GM04504 (cell line): ENCODE measurements at regions not wholly inside any gene's neighbourhood (a gene's known extent, or its start where the extent isn't known, plus 50 kb on each side); places are given as distances from the start of the nearest gene placed in this dataset.
"Not testable (repeated sequence)": the region's sequence is repeated elsewhere in the genome, so short reads cannot be mapped to it uniquely, and the experiment has no call there.

ENCODE experiments used
- DNase-seq: peaks from one replicate; pipeline ENCODE4 v3.0.0-alpha.2; 2012; ENCODE audit warnings: low read depth

DNA sequence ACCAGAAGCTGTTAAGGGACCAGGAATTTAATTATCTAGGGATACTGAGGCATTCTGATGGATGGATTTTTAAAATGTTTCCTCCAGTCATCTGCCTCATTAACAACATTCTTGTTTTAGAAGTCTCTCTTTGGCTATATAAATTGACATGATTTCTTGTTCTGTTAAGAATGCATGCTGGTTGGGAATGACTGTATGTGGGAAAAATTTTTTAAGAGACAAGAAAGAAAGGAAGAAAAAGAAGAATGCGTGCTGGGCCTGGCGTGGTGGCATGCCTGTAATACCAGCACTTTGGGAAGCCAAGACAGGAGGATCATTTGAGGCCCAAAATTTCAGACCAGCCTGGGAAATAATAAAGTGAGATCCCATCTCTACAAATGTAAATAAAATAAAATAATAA, 203.6 kb downstream of the GJA1 start:
- no peak for DNase-seq

DNA sequence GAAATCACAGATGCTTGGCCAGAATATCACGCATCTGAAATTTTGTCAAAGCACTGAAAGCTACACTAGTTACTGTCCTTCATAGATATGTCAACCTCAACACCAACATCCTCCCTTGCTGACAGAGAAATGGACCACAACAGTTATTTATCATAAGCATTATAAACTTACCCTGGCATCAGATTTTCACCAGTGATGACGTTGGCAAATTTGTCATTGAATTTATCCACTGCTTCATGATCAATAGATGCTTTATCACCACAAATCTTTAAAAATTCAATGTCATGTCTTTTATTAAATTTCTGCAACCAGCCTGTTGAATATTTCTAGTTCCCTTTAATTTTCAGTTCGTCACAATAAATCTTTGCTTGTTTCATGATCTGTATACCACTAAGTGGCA, 205.7 kb downstream of the GJA1 start:
- DNase-seq: no peak

GRCh38 chr6:121645100-121645745, 209.8 kb downstream of the GJA1 start:
- DNase-seq: no peak

GRCh38 chr6:121647905-121648304, 212.5 kb downstream of the GJA1 start:
- no peak for DNase-seq

- DNase-seq: no peak
Observed at GRCh38 chr6:121649951-121650350, 214.5 kb downstream of the GJA1 start.

DNA sequence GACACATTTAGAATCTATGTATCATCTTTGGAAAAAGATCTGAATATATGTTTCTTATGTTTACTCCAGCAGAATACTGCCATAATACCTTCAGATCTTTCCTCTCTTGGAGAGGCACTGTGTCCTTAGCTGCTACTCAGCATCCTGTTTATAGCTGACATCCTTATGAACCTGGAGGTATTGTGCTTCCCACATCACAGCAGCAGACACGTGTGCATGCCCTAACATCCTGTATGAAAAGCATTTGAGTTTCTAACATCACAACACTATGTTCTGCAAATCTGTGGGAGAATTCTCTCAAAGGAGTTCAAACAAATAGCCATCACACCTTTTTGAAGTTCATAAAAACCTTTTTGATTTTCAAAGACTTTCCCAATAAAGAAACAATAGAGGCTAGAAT, 216.0 kb downstream of the GJA1 start:
- no peak for DNase-seq

- DNase-seq: no peak
Observed at GRCh38 chr6:121652223-121652622, 216.8 kb downstream of the GJA1 start.

- DNase-seq: peak; percentile 75
Observed at GRCh38 chr6:121652726-121653623, 217.5 kb downstream of the GJA1 start.

- no peak for DNase-seq
Observed at GRCh38 chr6:121653624-121654008, 218.2 kb downstream of the GJA1 start.

DNA sequence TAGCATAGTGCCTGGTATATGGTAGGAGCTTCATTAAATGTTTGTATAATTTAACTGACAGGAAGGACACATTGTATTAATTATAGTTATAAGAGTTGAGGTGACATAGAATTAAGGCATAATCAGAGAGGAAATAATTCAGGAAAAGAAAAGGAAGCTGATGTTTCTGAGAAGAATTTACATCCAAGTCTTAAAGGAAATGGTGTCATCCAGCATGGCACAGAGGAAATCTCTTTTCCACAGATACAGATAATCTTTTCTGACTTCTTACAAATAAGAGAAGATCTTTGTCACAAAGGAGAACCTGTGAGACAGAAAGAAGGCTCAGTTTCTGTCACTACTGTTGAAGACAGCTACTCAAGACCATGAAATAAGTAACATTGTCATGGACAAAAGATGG, 222.5 kb downstream of the GJA1 start:
- DNase-seq: no peak

GRCh38 chr6:121660277-121660676, 224.8 kb downstream of the GJA1 start:
- no peak for DNase-seq

DNA sequence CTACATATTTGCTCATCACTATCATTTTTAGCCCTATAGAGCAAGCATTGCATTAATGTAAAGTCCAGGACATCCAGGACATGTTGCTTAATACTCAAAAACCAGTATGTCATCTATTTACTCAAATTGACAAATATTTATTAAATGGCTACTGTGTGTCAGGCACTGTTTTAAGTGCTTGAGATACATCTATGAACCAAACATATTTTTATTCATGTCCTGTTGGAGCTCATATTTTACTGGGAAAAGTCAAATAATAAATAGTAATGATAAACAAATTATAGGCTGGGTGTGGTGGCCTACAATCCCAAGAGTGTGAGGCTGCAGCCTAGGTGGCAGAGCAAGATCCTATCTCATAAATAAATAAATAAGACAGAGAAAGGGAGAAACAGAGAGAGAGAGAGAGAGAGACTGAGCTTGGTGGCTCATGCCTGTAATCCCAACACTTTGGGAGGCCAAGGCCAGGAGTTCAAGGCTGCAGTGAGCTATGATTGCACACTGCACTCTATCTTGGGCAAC, 227.9 kb downstream of the GJA1 start:
- DNase-seq: no peak

- no peak for DNase-seq
Observed at GRCh38 chr6:121664158-121664557, 228.7 kb downstream of the GJA1 start.

- peak; percentile 44 for DNase-seq
Observed at GRCh38 chr6:121666814-121667213, 231.4 kb downstream of the GJA1 start.

GRCh38 chr6:121668259-121668658, 232.8 kb downstream of the GJA1 start:
- DNase-seq: no peak

- no peak for DNase-seq
Observed at GRCh38 chr6:121670511-121670910, 235.1 kb downstream of the GJA1 start.

DNA sequence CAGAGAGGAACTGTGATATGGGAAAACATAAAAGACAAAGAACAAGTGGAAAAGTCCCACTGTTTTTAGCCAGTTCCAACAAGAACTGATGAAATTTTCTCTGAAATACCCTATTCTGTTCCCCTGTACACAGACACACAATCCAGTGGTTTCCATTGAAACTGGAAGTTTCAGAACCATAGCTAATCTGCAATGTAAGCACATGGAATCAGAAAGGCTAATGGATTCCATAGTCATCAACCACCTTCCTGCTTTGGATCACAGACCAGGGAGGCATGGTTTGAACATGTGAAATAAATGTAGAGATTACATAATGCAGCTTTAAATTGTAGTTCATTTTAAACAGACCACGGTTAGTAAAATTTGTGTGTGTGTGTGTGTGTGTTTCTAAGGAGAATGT, 242.1 kb downstream of the GJA1 start:
- DNase-seq: no peak

DNA sequence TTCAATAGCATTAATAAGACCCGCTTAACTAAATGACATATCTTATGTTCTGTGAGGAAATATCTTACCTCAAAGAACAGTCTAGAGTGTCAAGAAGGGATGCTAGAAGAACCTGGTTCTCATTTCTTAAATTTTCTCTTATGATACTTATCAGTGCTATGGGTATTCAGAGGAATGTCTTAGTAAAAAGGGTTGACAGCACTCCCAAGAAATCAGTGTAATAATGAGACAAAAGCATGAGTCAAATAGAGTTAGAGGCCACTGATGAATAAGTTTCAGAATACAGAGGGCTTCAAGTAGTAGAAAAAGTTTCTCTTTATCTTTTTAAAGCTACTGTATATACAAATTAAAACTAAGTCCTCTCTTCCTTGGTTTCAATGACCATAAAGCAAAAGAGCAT, 242.8 kb downstream of the GJA1 start:
- no peak for DNase-seq

- DNase-seq: no peak
Observed at GRCh38 chr6:121680058-121680457, 244.6 kb downstream of the GJA1 start.

- DNase-seq: no peak
Observed at GRCh38 chr6:121682666-121683065, 247.2 kb downstream of the GJA1 start.

DNA sequence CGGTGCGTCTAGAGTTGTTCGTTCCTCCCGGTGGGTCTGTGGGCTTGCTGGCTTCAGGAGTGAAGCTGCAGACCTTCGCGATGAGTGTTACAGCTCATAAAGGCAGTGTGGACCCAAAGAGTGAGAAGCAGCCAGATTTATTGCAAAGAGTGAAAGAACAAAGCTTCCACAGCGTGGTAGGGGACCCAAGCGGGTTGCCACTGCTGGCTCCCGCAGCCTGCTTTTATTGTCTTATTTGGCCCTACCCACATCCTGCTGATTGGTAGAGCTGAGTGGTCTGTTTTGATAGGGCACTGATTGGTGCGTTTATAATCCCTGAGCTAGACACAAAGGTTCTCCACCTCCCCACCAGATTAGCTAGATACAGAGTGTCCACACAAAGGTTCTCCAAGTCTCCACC, 250.4 kb downstream of the GJA1 start:
- not testable (repeated sequence) for DNase-seq

DNA sequence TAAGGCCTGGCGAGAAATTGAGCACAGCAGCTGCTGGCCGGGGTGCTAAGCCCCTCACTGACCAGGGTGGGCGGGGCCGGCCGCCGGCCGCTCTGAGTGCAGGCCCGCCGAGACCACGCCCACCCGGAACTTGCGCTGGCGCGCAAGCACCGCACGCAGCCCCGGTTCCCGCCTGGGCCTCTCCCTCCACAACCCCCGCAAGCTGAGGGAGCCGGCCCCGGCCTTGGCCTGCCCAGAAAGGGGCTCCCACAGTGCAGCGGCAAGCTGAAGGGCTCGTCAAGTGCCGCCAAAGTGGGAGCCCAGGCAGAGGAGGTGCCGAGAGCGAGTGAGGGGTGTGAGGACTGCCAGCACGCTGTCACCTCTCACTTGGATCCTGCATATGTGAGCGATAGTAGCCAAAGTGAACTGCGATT, 251.2 kb downstream of the GJA1 start:
- no peak for DNase-seq

GRCh38 chr6:121688974-121689373, 253.5 kb downstream of the GJA1 start:
- DNase-seq: no peak
